ENCODE measurements at regions not wholly inside any gene's neighbourhood (a gene's known extent, or its start where the extent isn't known, plus 50 kb on each side); places are given as distances from the start of the nearest gene placed in this dataset.

GRCh38 chr4:129498626-129499025 is 402.7 kb downstream of the C4orf33 start:
- no peaks in the 10 kb centered on the region for H3K27me3 ChIP-seq (replicated peaks; ENCODE audit: control insufficient read depth, insufficient read depth, low read length)
- no peak for TF ChIP-seq CTCF (IDR thresholded peaks at IDR 0.05; ENCODE audit: insufficient read depth, low read length, poor library complexity, severe bottlenecking)
- no peak for DNase-seq (ENCODE audit: extremely low read depth, insufficient read length)
- no peaks in the 10 kb centered on the region for H3K36me3 ChIP-seq (ENCODE audit: control insufficient read depth, insufficient read depth, low read length)
- no peak overlapping the region for H3K4me3 ChIP-seq (replicated peaks; ENCODE audit: low read depth, low read length)

GRCh38 chr4:129514852-129515251 is 418.9 kb downstream of the C4orf33 start:
- TF ChIP-seq CTCF (IDR thresholded peaks at IDR 0.05; ENCODE audit: insufficient read depth, low read length, poor library complexity, severe bottlenecking): no peak
- no peak overlapping the region for H3K4me3 ChIP-seq (replicated peaks; ENCODE audit: low read depth, low read length)
- no peaks in the 10 kb centered on the region for H3K36me3 ChIP-seq (ENCODE audit: control insufficient read depth, insufficient read depth, low read length)
- no peak for DNase-seq (ENCODE audit: extremely low read depth, insufficient read length)
- H3K27me3 ChIP-seq (replicated peaks; ENCODE audit: control insufficient read depth, insufficient read depth, low read length): no peaks in the 10 kb centered on the region

GRCh38 chr4:129515356-129515755 is 419.4 kb downstream of the C4orf33 start:
- no peaks in the 10 kb centered on the region for H3K36me3 ChIP-seq (ENCODE audit: control insufficient read depth, insufficient read depth, low read length)
- no peak for DNase-seq (ENCODE audit: extremely low read depth, insufficient read length)
- no peak for TF ChIP-seq CTCF (IDR thresholded peaks at IDR 0.05; ENCODE audit: insufficient read depth, low read length, poor library complexity, severe bottlenecking)
- no peak overlapping the region for H3K4me3 ChIP-seq (replicated peaks; ENCODE audit: low read depth, low read length)
- no peaks in the 10 kb centered on the region for H3K27me3 ChIP-seq (replicated peaks; ENCODE audit: control insufficient read depth, insufficient read depth, low read length)

- TF ChIP-seq CTCF (IDR thresholded peaks at IDR 0.05; ENCODE audit: insufficient read depth, low read length, poor library complexity, severe bottlenecking): no peak
- no peak overlapping the region for H3K4me3 ChIP-seq (replicated peaks; ENCODE audit: low read depth, low read length)
- no peaks in the 10 kb centered on the region for H3K27me3 ChIP-seq (replicated peaks; ENCODE audit: control insufficient read depth, insufficient read depth, low read length)
- no peak for DNase-seq (ENCODE audit: extremely low read depth, insufficient read length)
- H3K36me3 ChIP-seq (ENCODE audit: control insufficient read depth, insufficient read depth, low read length): no peaks in the 10 kb centered on the region
Measured at GRCh38 chr4:129526812-129527211, 430.9 kb downstream of the C4orf33 start.

GRCh38 chr4:129531253-129531652 is 435.3 kb downstream of the C4orf33 start:
- Histone ChIP-seq H3K36me3 (ENCODE audit: control insufficient read depth, insufficient read depth, low read length) (no peaks in the 10 kb centered on the region), H3K27me3 (replicated peaks; ENCODE audit: control insufficient read depth, insufficient read depth, low read length) (no peaks in the 10 kb centered on the region), H3K4me3 (replicated peaks; ENCODE audit: low read depth, low read length) (no peak overlapping the region)
- TF ChIP-seq CTCF (IDR thresholded peaks at IDR 0.05; ENCODE audit: insufficient read depth, low read length, poor library complexity, severe bottlenecking): no peak
- DNase-seq (ENCODE audit: extremely low read depth, insufficient read length): no peak

- Histone ChIP-seq H3K36me3 (ENCODE audit: control insufficient read depth, insufficient read depth, low read length) (no peaks in the 10 kb centered on the region), H3K27me3 (replicated peaks; ENCODE audit: control insufficient read depth, insufficient read depth, low read length) (no peaks in the 10 kb centered on the region), H3K4me3 (replicated peaks; ENCODE audit: low read depth, low read length) (no peak overlapping the region)
- DNase-seq (ENCODE audit: extremely low read depth, insufficient read length): no peak
- TF ChIP-seq CTCF (IDR thresholded peaks at IDR 0.05; ENCODE audit: insufficient read depth, low read length, poor library complexity, severe bottlenecking): no peak
Measured at GRCh38 chr4:129532573-129532972, 436.6 kb downstream of the C4orf33 start.
